HEK293 (cell line): ENCODE measurements at regions not wholly inside any gene's neighbourhood (a gene's known extent, or its start where the extent isn't known, plus 50 kb on each side); places are given as distances from the start of the nearest gene placed in this dataset.

Experiments used
- BCL11B ChIP-seq: fragments of 450-650 bp; formaldehyde crosslinking; IDR thresholded peaks from 2 replicates; pipeline ENCODE4 v1.5.1; 2016; ENCODE audit warnings: low read depth, missing biosample characterization, missing genetic modification characterization
- KLF8 ChIP-seq: fragments of 450-650 bp; formaldehyde crosslinking; IDR thresholded peaks from 2 replicates; pipeline ENCODE4 v1.5.1; 2016; ENCODE audit warnings: missing biosample characterization, missing genetic modification characterization
- ZNF274 ChIP-seq, 2 experiments: fragments of 200-500 bp in 1 of 2; fragments of 450-650 bp in 1 of 2; sonication (Bioruptor generic) in 1 of 2; formaldehyde crosslinking in 1 of 2; IDR thresholded peaks; 2 replicates each; pipeline versions ENCODE4 v1.5.1 to v1.6.1; 2014 to 2016; ENCODE audit warnings: borderline replicate concordance in 1 of 2, inconsistent platforms in 1 of 2, low read length in 1 of 2, missing biosample characterization in 1 of 2, missing genetic modification characterization in 1 of 2
- ZSCAN23 ChIP-seq: fragments of 450-650 bp; formaldehyde crosslinking; IDR thresholded peaks from 2 replicates; pipeline ENCODE4 v1.5.1; 2016; ENCODE audit warnings: missing biosample characterization, missing genetic modification characterization
- TF ChIP-seq, protein P1 (sequence below): fragments of 450-650 bp; formaldehyde crosslinking; IDR thresholded peaks from 2 replicates; pipeline ENCODE4 v1.5.1; 2016; ENCODE audit warnings: missing biosample characterization, missing genetic modification characterization, borderline replicate concordance
- TF ChIP-seq, protein P2 (sequence below): fragments of 450-650 bp; formaldehyde crosslinking; IDR thresholded peaks from 2 replicates; pipeline ENCODE4 v1.5.1; 2016; ENCODE audit warnings: missing biosample characterization, missing genetic modification characterization

DNA sequence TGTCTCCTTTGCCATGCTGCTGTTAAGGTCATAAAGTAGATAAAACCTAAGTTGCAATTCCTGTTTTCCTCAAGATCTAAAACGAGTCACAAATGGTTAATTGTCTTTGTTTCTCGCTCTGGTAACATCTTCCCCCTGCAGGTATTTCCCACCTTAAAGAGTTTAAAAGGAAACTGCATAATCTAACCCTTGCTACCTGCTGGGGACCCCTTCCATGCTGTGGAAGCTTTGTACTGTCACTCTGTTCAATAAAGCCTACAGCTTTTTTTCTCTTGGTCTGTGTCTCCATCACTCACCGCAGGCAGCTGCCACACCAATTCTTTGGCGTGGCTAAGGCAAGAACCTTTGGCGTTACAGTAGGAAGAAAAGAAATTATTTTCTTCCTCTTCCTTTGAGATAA is 117.7 kb upstream of the GJE1 start:
- no peak for TF ChIP-seq ZNF274 (IDR thresholded peaks at IDR 0.05; ENCODE audit: low read length)
- no peak for TF ChIP-seq ZNF274 (tag by site-specific recombination; IDR thresholded peaks at IDR 0.05; ENCODE audit: borderline replicate concordance)
- no peak for TF ChIP-seq KLF8 (tag by site-specific recombination)
- TF ChIP-seq, protein P1, sequence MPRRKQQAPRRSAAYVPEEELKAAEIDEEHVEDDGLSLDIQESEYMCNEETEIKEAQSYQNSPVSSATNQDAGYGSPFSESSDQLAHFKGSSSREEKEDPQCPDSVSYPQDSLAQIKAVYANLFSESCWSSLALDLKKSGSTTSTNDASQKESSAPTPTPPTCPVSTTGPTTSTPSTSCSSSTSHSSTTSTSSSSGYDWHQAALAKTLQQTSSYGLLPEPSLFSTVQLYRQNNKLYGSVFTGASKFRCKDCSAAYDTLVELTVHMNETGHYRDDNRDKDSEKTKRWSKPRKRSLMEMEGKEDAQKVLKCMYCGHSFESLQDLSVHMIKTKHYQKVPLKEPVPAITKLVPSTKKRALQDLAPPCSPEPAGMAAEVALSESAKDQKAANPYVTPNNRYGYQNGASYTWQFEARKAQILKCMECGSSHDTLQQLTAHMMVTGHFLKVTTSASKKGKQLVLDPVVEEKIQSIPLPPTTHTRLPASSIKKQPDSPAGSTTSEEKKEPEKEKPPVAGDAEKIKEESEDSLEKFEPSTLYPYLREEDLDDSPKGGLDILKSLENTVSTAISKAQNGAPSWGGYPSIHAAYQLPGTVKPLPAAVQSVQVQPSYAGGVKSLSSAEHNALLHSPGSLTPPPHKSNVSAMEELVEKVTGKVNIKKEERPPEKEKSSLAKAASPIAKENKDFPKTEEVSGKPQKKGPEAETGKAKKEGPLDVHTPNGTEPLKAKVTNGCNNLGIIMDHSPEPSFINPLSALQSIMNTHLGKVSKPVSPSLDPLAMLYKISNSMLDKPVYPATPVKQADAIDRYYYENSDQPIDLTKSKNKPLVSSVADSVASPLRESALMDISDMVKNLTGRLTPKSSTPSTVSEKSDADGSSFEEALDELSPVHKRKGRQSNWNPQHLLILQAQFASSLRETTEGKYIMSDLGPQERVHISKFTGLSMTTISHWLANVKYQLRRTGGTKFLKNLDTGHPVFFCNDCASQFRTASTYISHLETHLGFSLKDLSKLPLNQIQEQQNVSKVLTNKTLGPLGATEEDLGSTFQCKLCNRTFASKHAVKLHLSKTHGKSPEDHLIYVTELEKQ: no peak
- TF ChIP-seq, protein P2, sequence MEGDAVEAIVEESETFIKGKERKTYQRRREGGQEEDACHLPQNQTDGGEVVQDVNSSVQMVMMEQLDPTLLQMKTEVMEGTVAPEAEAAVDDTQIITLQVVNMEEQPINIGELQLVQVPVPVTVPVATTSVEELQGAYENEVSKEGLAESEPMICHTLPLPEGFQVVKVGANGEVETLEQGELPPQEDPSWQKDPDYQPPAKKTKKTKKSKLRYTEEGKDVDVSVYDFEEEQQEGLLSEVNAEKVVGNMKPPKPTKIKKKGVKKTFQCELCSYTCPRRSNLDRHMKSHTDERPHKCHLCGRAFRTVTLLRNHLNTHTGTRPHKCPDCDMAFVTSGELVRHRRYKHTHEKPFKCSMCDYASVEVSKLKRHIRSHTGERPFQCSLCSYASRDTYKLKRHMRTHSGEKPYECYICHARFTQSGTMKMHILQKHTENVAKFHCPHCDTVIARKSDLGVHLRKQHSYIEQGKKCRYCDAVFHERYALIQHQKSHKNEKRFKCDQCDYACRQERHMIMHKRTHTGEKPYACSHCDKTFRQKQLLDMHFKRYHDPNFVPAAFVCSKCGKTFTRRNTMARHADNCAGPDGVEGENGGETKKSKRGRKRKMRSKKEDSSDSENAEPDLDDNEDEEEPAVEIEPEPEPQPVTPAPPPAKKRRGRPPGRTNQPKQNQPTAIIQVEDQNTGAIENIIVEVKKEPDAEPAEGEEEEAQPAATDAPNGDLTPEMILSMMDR (tag by site-specific recombination): no peak
- TF ChIP-seq ZSCAN23 (tag by site-specific recombination): no peak
- TF ChIP-seq BCL11B: no peak
